ENCODE measurements at regions not wholly inside any gene's neighbourhood (a gene's known extent, or its start where the extent isn't known, plus 50 kb on each side); places are given as distances from the start of the nearest gene placed in this dataset.

DNA sequence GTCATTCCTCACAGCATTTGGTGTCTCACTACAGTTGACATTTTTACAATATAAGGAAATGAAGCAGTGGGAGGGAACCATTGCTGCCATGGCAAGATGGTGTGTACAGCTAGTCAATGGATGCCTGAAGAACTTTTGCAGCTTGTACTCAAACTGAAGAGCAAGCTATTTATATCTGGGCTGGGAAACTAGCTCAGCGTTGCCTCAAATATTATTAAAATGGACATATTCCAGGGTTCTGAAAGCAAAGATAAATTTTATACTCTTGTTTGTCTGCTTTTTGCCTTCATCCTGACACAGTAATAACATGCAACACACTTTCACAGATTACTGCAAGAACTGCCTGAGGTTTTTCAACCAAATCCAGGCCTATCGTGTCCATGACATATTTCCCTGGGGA is 156.4 kb upstream of the COL21A1 start:
- no peaks in the 10 kb centered on the region for H3K79me2 ChIP-seq (ENCODE audit: control insufficient read depth in 1 of 2, insufficient read depth in 2 of 2, low read length in 2 of 2)
- H3K79me1 ChIP-seq (ENCODE audit: low read depth, low read length): no peaks in the 10 kb centered on the region
- H3K56ac ChIP-seq (replicated peaks; ENCODE audit: insufficient read length, low read depth, low read length): no peak overlapping the region
- H2BK15ac ChIP-seq (ENCODE audit: low read length): no peak overlapping the region
- FAIRE-seq: no peak
- no peak overlapping the region for H2BK12ac ChIP-seq (ENCODE audit: low read depth, low read length)
- H2AFZ ChIP-seq (ENCODE audit: low read length): no peak overlapping the region
- no peak overlapping the region for H3K4me2 ChIP-seq (ENCODE audit: insufficient read depth in 1 of 2, low read depth in 2 of 2, low read length in 2 of 2)
- no peaks in the 10 kb centered on the region for H4K20me1 ChIP-seq (replicated peaks in 1 of 2; ENCODE audit: control insufficient read depth in 1 of 2, insufficient read depth in 2 of 2, low read length in 2 of 2)
- no peak overlapping the region for H3K18ac ChIP-seq (ENCODE audit: extremely low read depth, low read length)
- H4K8ac ChIP-seq (ENCODE audit: extremely low read depth, insufficient read depth, low read length): no peak overlapping the region
- H3K23ac ChIP-seq (ENCODE audit: insufficient read length): no peak overlapping the region
- no peaks in the 10 kb centered on the region for H3K23me2 ChIP-seq (ENCODE audit: low read depth, low read length)
- no peak overlapping the region for H2AK5ac ChIP-seq (ENCODE audit: low read depth, low read length)
- H4K91ac ChIP-seq (replicated peaks; ENCODE audit: insufficient read length, low read length): no peak overlapping the region
- H3K9ac ChIP-seq (replicated peaks in 1 of 4; ENCODE audit: extremely low read depth in 1 of 4, low read depth in 3 of 4, low read length in 3 of 4): no peak overlapping the region
- ChIA-PET CTCF (ENCODE audit: partially characterized antibody) (interaction anchor here (1.0 kb wide), 1 partner anchor 141 kb away, joined by 4 read pairs; no protein-coding TSS in a partner anchor), POLR2A (ENCODE audit: partially characterized antibody) (no interaction called here)
- H2BK5ac ChIP-seq (ENCODE audit: low read depth, low read length): no peak overlapping the region
- no peak overlapping the region for H4K5ac ChIP-seq (ENCODE audit: insufficient read length, low read depth, low read length)
- no peak overlapping the region for H3K27ac ChIP-seq (ENCODE audit: low read depth, low read length)
- H2BK120ac ChIP-seq (replicated peaks; ENCODE audit: low read depth, low read length): no peak overlapping the region
- H3K36me3 ChIP-seq (ENCODE audit: control insufficient read depth in 2 of 4, insufficient read depth in 4 of 4, low read length in 3 of 4): no peaks in the 10 kb centered on the region
- H2BK20ac ChIP-seq (ENCODE audit: low read length): no peak overlapping the region
- H3K27me3 ChIP-seq (replicated peaks in 1 of 4; ENCODE audit: control insufficient read depth in 3 of 4, extremely low read depth in 1 of 4, insufficient read depth in 3 of 4, low read length in 3 of 4): no peaks in the 10 kb centered on the region
- H3K4ac ChIP-seq (replicated peaks; ENCODE audit: insufficient read length, low read depth, low read length): no peak overlapping the region
- WGBS, 2 experiments (ENCODE audit: extremely low coverage in 1 of 2, insufficient coverage in 1 of 2, insufficient read length in 1 of 2, insufficient replicate concordance in 2 of 2, low coverage in 1 of 2, low lambda C conversion rate in 2 of 2, missing lambda C conversion rate in 1 of 2): 89% methylated on average over 2 of the region's 2 CpGs; no CpG with 5 or more reads in 1 of the 2 experiments
- no peak overlapping the region for H3K4me3 ChIP-seq (ENCODE audit: extremely low read depth in 1 of 4, insufficient read depth in 2 of 4, low read depth in 3 of 4, low read length in 4 of 4)
- H3K9me3 ChIP-seq (ENCODE audit: insufficient read depth in 2 of 2, low read depth in 1 of 2, low read length in 1 of 2): no peaks in the 10 kb centered on the region
- DNase-seq (ENCODE audit: low read depth in 1 of 2, low spot score in 2 of 2): no peak
- H3K14ac ChIP-seq (ENCODE audit: insufficient read length): no peak overlapping the region
- peaks cover 0 to 3% (median 0%) of the 10 kb centered on the region in 4 experiments; a peak in 1 of 7 replicates for H3K4me1 ChIP-seq (replicated peaks in 1 of 4; ENCODE audit: control insufficient read depth in 3 of 4, insufficient read depth in 4 of 4, low read length in 3 of 4)
- no peak for TF ChIP-seq CHD7 (IDR thresholded peaks at IDR 0.05; ENCODE audit: insufficient replicate concordance, low read length)
